Bronchial epithelial cell (primary cell): ENCODE measurements at regions not wholly inside any gene's neighbourhood (a gene's known extent, or its start where the extent isn't known, plus 50 kb on each side); places are given as distances from the start of the nearest gene placed in this dataset.

Experiments
- DNase-seq: peaks from one replicate; pipeline ENCODE4 v3.0.0-alpha.2; 2010; ENCODE audit warnings: low read depth
- FAIRE-seq: peaks from 2 replicates; lab custom pipeline; 2011; peaks lifted over from hg19 to GRCh38; lab: Jason Lieb, UNC
- H3K27me3 ChIP-seq: 2 replicates; pipeline ENCODE4 v1.5.1; 2011; ENCODE audit warnings: low read length; ENCODE audit not compliant: control insufficient read depth, insufficient read depth
- H3K36me3 ChIP-seq: 2 replicates; pipeline ENCODE4 v1.5.1; 2011; ENCODE audit warnings: low read length; ENCODE audit not compliant: control insufficient read depth, insufficient read depth
- H3K4me3 ChIP-seq: 2 replicates; pipeline ENCODE4 v1.5.1; 2011; ENCODE audit warnings: mild to moderate bottlenecking, low read depth, low read length, control low read depth
- TF ChIP-seq, protein P1 (sequence below): IDR thresholded peaks from 2 replicates; pipeline ENCODE4 v1.5.1; 2011; ENCODE audit warnings: mild to moderate bottlenecking, moderate library complexity, low read length, control low read depth, inconsistent platforms; ENCODE audit not compliant: insufficient read depth, severe bottlenecking

DNA sequence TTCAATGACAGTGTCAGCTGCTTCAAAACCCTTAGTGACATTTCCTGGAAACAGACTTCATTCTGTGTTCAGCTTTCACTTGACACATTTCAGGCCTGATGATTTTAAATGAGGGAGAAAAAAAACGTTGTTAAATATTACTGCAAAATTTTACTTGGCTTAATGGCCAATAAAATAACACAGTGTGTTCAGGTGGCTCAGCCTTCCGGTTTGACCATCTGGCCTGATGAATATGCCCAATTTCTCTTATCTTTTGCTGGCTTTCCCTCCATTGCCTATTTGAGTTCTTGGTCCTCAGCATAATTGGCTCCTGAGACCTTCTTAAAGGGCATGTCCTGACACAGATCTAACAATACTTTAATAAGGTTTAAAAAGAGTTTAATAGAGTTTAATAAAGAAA lies 462.4 kb downstream of the ADRA2A start:
- no peak for FAIRE-seq
- no peaks in the 10 kb centered on the region for H3K27me3 ChIP-seq
- TF ChIP-seq, protein P1, sequence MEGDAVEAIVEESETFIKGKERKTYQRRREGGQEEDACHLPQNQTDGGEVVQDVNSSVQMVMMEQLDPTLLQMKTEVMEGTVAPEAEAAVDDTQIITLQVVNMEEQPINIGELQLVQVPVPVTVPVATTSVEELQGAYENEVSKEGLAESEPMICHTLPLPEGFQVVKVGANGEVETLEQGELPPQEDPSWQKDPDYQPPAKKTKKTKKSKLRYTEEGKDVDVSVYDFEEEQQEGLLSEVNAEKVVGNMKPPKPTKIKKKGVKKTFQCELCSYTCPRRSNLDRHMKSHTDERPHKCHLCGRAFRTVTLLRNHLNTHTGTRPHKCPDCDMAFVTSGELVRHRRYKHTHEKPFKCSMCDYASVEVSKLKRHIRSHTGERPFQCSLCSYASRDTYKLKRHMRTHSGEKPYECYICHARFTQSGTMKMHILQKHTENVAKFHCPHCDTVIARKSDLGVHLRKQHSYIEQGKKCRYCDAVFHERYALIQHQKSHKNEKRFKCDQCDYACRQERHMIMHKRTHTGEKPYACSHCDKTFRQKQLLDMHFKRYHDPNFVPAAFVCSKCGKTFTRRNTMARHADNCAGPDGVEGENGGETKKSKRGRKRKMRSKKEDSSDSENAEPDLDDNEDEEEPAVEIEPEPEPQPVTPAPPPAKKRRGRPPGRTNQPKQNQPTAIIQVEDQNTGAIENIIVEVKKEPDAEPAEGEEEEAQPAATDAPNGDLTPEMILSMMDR: no peak
- DNase-seq: no peak
- H3K36me3 ChIP-seq: no peaks in the 10 kb centered on the region
- no peak overlapping the region for H3K4me3 ChIP-seq

DNA sequence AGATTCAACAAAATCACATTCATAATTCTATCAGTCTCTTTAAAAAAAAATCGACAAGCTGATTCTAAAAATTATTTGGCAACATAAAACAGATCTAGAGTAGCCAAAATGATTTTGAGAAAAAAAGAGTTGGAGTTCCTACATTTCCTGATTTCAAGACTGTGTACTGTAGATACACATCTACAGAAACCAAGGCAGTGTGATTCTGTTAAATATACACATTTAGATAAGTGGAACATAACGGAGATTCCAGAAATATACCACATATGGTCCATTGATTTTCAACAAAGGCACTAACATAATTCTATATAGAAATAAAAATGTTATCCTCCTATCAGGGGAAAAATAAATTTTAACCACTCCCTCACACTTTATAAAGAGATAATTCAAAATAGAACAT lies 467.0 kb downstream of the ADRA2A start:
- Histone ChIP-seq H3K27me3 (no peaks in the 10 kb centered on the region), H3K4me3 (no peak overlapping the region), H3K36me3 (no peaks in the 10 kb centered on the region)
- no peak for DNase-seq
- TF ChIP-seq, protein P1: no peak
- FAIRE-seq: no peak

DNA sequence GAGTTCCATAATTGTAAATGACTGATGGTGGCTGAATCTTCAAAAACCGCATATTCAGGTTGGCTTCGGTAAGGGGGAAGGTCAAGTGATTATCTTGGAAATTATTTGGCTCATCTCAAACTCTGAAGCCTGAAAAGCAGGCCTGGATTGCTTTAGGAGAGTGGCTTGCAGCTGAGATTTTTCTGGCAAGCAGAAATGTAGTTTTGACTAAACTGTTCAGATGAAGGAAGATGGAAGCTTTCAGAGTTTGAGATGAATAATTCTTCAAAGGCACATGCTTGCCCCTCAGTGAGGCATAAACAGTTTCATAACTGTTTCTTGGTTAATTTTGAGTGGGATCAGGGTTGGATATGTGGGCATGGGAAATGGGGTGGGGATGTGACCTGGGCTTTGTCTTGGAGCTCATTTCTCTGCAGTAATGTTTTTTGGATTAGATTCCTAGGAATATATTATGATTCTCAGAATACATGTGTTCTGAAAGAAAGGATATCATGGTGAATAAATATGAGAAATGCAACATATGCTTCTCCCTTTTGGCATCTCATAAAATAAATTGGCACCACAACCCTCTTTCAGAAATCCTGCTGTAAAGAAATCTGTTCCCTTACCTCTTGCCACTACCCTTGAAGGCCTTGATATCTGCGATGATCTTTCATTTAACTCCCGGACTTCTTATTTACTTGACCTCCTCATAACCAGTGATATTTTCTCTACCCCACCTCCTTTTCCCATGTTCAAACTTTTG lies 469.2 kb downstream of the ADRA2A start:
- no peak overlapping the region for H3K4me3 ChIP-seq
- TF ChIP-seq, protein P1: no peak
- H3K27me3 ChIP-seq: no peaks in the 10 kb centered on the region
- no peaks in the 10 kb centered on the region for H3K36me3 ChIP-seq
- no peak for FAIRE-seq
- no peak for DNase-seq

DNA sequence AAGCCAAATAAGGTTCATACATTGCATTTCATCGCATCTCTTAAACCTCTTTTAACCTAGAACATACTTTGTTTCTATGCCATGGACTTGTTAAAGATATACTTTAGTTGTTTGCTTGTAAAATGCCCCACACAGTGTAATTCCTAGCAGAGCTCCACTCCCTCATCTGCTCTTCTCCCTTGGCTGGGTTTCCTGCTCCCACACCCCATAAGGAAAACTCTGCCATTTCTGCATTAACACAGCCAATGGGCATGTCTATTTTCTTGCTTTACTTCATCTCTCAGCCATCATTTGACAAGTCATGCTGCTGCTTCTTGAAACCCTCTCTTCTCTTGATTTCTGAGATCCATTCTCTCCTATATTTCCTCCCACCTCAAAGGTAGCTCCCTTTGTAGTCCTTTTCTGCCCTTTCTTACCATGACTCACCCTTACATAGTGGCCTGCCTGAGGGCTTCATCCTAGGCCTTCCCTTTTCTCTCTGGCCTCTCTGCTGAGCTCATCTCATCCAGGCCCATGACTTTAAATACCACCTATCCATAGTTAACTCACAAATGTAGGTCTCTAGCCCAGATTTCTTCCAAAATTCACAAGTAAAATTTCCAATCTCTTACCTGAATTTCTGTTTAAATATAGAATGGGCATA lies 471.4 kb downstream of the ADRA2A start:
- H3K27me3 ChIP-seq: no peaks in the 10 kb centered on the region
- FAIRE-seq (no peak), DNase-seq (peak; percentile 1)
- no peak overlapping the region for H3K4me3 ChIP-seq
- TF ChIP-seq, protein P1: no peak
- H3K36me3 ChIP-seq: no peaks in the 10 kb centered on the region

DNA sequence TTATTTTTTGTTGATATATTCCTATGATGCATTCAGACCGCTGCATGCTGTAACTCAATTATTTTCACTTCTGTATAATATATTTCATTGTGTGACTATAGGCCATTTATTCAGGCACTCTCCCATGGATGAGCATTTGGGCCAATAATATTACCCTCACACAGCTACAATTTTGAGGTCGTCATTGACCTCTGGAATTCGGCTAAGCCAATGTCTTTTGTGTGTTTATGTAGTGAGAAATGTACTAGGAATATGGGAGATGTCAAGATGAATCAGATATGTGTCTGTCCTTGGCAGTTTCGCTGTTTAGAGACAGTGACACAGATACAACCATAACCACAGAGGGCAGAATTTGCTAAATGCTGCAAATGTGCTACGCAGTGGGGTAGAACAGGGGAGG lies 474.2 kb downstream of the ADRA2A start:
- no peak for FAIRE-seq
- Histone ChIP-seq H3K36me3 (no peaks in the 10 kb centered on the region), H3K4me3 (no peak overlapping the region), H3K27me3 (no peaks in the 10 kb centered on the region)
- TF ChIP-seq, protein P1: no peak
- DNase-seq: no peak
